ENCODE measurements at regions not wholly inside any gene's neighbourhood (a gene's known extent, or its start where the extent isn't known, plus 50 kb on each side); places are given as distances from the start of the nearest gene placed in this dataset.
"Not testable (repeated sequence)": the region's sequence is repeated elsewhere in the genome, so short reads cannot be mapped to it uniquely, and the experiment has no call there.

DNA sequence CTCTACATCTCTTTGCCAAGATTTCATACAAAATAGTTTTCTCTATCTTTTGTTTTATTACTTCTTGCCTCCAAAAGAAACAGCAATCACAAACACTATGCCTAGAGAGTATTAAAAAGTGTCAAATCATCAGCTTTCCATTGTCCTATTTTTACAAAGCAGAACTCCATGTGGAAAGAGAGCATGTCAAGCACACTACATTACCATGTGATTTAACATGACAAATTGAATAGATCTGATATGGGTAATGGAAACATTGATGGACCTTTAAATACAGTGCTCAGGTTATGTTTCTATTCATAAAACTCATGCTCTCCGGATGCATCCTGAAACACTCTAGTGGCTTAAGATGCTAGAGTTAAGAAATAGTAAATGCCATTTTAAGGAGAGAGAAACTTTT, 791.4 kb upstream of the CTNND2 start:
- H3K27ac Mint-ChIP-seq = no peak overlapping the region
- no peaks in the 10 kb centered on the region for H3K4me1 Mint-ChIP-seq
- H3K9me3 Mint-ChIP-seq = no peaks in the 10 kb centered on the region

DNA sequence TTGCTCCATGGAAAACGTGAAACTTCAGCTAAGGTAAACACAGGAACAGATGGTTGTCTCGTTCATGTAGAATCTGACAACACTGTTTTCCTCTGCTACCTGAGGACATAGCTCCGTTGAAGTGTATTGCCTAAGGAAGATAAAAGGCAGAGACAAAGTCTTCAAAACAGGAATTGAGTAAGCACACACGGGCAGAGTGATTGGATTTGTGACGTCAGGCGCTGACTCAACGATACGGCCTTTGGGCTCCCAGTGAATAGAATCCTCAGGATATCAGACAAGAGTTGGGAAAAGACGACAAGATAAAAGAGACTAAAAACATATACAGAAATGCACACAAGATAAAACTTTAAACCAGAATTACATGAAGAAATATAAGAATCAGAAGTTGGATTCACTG, 787.1 kb upstream of the CTNND2 start:
- peaks cover 1 to 5% (median 2%) of the 10 kb centered on the region in 3 donors for H3K27me3 Mint-ChIP-seq (ENCODE audit: low read depth in 3 of 3)

More for the DNA sequence above, 791.4 kb upstream of the CTNND2 start:
- peaks cover 0 to 5% (median 3%) of the 10 kb centered on the region in 3 donors for H3K27me3 Mint-ChIP-seq (ENCODE audit: low read depth in 3 of 3)
- H3K4me3 Mint-ChIP-seq = no peak overlapping the region
- no peaks in the 10 kb centered on the region for H3K36me3 Mint-ChIP-seq
- no peak for DNase-seq

DNA sequence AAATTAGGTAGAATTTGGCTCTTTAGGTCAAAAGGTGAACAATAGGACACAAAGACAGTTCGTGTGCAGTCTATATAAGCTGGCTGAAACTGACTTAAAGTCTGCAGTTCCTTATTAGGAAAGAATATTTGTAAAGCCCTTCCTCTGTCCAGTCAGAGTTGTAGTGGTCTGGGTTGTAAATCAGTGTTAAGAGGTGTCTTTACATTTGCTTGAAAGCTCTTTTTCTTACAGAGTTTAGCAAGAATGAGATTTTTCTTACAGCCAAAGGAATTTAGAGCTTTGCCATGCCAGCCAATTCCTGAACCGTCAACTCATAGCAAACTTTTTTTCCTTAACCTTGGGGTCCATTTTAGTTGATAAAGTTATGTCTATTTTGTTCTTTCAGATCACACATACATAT, 786.1 kb upstream of the CTNND2 start:
- DNase-seq = no peak
- H3K4me3 Mint-ChIP-seq = no peak overlapping the region
- H3K36me3 Mint-ChIP-seq = no peaks in the 10 kb centered on the region
- H3K4me1 Mint-ChIP-seq = no peaks in the 10 kb centered on the region
- peaks cover 1 to 5% (median 2%) of the 10 kb centered on the region in 3 donors for H3K27me3 Mint-ChIP-seq (ENCODE audit: low read depth in 3 of 3)
- H3K27ac Mint-ChIP-seq = no peak overlapping the region
- no peaks in the 10 kb centered on the region for H3K9me3 Mint-ChIP-seq

More for the DNA sequence above, 787.1 kb upstream of the CTNND2 start:
- H3K4me3 Mint-ChIP-seq = no peak overlapping the region
- no peaks in the 10 kb centered on the region for H3K36me3 Mint-ChIP-seq
- H3K9me3 Mint-ChIP-seq = no peaks in the 10 kb centered on the region
- no peaks in the 10 kb centered on the region for H3K4me1 Mint-ChIP-seq
- H3K27ac Mint-ChIP-seq = no peak overlapping the region
- DNase-seq = no peak

DNA sequence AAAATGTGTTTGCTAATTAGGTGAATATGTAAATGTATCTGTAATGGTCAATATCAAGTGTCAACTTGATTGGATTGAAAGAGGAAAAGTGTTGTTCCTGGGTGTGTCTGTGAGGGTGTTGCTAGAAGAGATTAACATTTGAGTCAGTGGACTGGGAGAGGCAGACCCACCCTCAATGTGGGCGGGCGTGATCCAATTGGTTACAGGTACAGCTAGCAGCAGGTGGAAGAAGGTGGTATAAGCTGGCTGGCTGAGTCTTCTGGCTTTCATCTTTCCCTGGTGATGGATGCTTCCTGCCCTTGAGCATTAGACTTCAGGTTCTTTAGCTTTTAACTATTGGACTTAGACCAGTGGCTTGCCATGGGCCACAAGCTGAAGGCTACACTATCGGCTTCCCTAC, 779.0 kb upstream of the CTNND2 start:
- no peak overlapping the region for H3K4me3 Mint-ChIP-seq
- peaks cover 0 to 2% of the 10 kb centered on the region in 2 donors for H3K4me1 Mint-ChIP-seq
- peaks cover 0 to 5% (median 0%) of the 10 kb centered on the region in 3 donors for H3K27me3 Mint-ChIP-seq (ENCODE audit: low read depth in 3 of 3)
- no peaks in the 10 kb centered on the region for H3K36me3 Mint-ChIP-seq
- no peaks in the 10 kb centered on the region for H3K9me3 Mint-ChIP-seq
- no peak overlapping the region for H3K27ac Mint-ChIP-seq
- no peak for DNase-seq

DNA sequence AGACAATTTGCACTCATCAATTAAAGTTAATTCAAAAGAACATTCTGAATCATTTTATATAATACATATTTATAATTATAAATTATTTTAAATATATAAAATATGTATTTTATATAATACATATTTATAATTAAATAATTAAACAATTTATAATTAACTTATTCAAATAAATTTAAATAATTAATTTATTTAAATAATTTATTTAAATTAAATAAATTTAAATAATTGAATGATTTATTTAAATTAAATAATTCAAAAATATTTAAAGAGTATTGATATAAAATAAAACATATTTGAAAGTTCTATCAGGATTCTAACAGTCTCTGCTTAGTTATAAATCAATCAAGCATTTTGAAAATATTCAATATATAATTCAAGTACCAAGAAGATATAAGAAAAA, 775.5 kb upstream of the CTNND2 start:
- Mint-ChIP-seq H3K36me3 (no peaks in the 10 kb centered on the region), H3K9me3 (peaks cover 0 to 8% (median 0%) of the 10 kb centered on the region in 6 donors), H3K4me3 (no peak overlapping the region), H3K4me1 (peaks cover 0 to 2% of the 10 kb centered on the region in 2 donors), H3K27me3 (ENCODE audit: low read depth in 3 of 3) (peaks cover 1 to 4% (median 4%) of the 10 kb centered on the region in 3 donors), H3K27ac (no peak overlapping the region)
- DNase-seq = no peak

DNA sequence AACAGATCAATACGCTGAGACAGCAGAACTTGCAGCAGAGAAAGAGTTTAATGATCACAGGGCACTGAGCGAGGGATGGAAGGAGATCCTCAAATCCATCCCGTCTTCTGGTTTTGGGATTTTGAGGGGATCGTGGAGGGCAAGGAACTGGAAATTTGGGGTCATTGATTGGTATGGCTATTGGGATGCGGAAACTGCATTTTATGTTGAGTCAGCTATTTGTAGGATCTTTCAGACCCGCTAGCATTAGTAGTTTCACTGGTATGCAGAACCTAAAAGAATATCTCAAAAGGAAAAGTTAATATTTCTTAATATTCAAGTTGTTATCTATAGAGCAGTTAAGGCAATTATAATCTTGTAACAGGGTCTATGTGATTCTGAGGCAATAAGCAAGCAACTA, 771.7 kb upstream of the CTNND2 start:
- Mint-ChIP-seq H3K36me3 (no peaks in the 10 kb centered on the region), H3K27ac (no peak overlapping the region), H3K4me3 (no peak overlapping the region), H3K27me3 (ENCODE audit: low read depth in 3 of 3) (peaks cover 1 to 4% (median 4%) of the 10 kb centered on the region in 3 donors), H3K9me3 (peaks cover 0 to 8% (median 0%) of the 10 kb centered on the region in 6 donors), H3K4me1 (no peaks in the 10 kb centered on the region)
- no peak for DNase-seq

DNA sequence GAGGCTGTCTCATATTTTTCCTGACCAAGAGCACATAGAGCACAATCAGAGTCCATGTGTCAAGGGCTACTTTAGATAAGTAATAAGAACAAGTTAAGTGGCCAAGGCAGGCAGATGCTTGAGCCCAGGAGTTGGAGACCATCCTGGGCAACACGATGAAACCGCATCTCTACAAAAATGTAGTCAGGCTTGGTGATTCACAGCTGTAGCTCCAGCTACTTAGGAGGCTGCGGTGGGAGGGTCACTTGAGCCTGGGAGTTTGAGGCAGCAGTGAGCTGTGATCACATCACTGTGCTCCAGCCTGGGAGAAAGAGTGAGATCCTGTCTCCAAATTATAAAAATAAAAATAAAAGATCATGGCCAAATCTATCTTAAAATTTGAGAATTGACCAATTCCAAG, 767.9 kb upstream of the CTNND2 start:
- DNase-seq = no peak
- Mint-ChIP-seq H3K36me3 (no peaks in the 10 kb centered on the region), H3K27me3 (ENCODE audit: low read depth in 3 of 3) (peaks cover 0 to 4% (median 2%) of the 10 kb centered on the region in 3 donors), H3K4me3 (no peak overlapping the region), H3K9me3 (peaks cover 0 to 17% (median under 1%) of the 10 kb centered on the region in 6 donors), H3K4me1 (no peaks in the 10 kb centered on the region), H3K27ac (no peak overlapping the region)

DNA sequence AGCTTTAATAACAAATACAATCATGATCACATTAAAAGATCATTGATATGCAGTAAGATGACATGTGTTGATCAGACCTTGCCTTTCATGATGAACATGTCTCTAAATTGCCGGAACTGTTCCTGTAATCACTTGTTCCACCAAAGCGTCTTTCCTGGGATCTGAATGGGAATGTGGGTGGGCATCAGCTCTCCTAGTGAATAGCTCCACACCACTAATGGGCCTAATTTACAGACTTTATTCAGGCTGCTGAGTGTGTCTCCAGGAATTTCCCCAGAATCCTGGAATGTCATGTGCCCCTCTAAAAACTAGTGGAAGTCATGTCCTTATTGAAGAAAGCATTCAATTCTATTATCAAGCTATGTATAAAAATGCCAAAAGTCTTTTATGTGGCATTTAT, 765.1 kb upstream of the CTNND2 start:
- H3K27me3 Mint-ChIP-seq (ENCODE audit: low read depth in 3 of 3) = peaks cover 2 to 3% (median 2%) of the 10 kb centered on the region in 3 donors
- no peak overlapping the region for H3K27ac Mint-ChIP-seq
- no peak overlapping the region for H3K4me3 Mint-ChIP-seq

DNA sequence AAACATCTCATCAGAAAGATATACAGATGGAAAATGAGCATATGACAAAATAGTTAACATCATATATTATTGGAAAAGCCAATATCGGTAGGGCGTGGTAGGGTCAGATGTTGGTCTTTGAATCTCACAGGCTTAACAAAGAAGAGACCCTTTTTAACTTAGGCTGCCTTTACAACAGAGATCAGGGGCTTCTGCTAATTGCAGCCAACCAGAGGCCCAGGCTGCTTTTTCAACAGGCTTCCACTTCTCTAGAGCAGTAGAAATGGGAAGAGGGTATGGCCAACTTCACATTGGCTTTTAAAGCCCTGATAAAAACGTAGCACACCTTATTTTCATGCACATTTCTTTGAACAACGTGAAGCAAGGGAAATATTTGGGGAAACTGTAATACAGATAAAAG, 764.3 kb upstream of the CTNND2 start:
- Mint-ChIP-seq H3K9me3 (peaks cover 0 to 21% (median 7%) of the 10 kb centered on the region in 6 donors), H3K27ac (no peak overlapping the region), H3K4me1 (no peaks in the 10 kb centered on the region), H3K27me3 (ENCODE audit: low read depth in 3 of 3) (peaks cover 2 to 3% (median 3%) of the 10 kb centered on the region in 3 donors), H3K4me3 (no peak overlapping the region), H3K36me3 (no peaks in the 10 kb centered on the region)
- no peak for DNase-seq

More for the DNA sequence above, 765.1 kb upstream of the CTNND2 start:
- Mint-ChIP-seq H3K4me1 (no peaks in the 10 kb centered on the region), H3K36me3 (no peaks in the 10 kb centered on the region), H3K9me3 (peaks cover 0 to 16% (median 6%) of the 10 kb centered on the region in 6 donors)
- DNase-seq = no peak

DNA sequence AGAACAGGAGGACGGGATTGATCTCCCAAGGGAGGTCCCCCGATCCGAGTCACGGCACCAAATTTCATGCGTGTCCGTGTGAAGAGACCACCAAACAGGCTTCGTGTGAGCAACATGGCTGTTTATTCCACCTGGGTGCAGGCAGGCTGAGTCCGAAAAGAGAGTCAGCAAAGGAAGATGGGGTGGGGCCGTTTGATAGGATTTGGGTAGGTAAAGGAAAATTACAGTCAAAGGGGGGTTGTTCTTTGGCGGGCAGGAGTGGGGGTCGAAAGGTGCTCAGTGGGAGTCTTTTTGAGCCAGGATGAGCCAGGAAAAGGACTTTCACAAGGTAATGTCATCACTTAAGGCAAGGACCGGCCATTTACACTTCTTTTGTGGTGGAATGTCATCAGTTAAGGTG, 763.6 kb upstream of the CTNND2 start:
- H3K27me3 Mint-ChIP-seq (ENCODE audit: low read depth in 3 of 3); H3K27ac Mint-ChIP-seq; DNase-seq; H3K36me3 Mint-ChIP-seq; H3K4me1 Mint-ChIP-seq; H3K4me3 Mint-ChIP-seq: not testable (repeated sequence)
- peaks cover 0 to 21% (median 7%) of the 10 kb centered on the region in 6 donors for H3K9me3 Mint-ChIP-seq

DNA sequence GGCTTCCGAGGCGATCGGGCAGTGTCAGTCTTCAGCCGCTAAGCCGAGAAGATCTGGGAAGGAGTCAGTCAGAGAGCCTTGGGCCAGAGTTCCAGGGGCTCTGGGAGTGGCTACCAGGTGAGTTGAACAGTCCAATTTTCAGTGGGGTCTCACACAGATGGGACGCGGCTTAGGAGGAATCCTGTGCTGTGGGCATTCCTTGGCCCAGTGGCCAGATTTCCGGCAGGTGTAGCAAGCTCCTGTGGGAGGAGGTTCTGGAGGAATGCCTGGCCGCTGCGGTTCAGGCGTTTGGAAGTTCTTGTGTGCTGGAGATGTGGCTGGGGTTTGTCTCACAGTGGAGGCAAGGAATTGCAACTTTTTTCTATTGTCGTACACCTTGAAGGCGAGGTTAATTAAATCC, 761.5 kb upstream of the CTNND2 start:
- H3K27me3 Mint-ChIP-seq (ENCODE audit: low read depth in 3 of 3); H3K4me3 Mint-ChIP-seq; DNase-seq; H3K4me1 Mint-ChIP-seq; H3K27ac Mint-ChIP-seq; H3K36me3 Mint-ChIP-seq: not testable (repeated sequence)
- H3K9me3 Mint-ChIP-seq = peaks cover 0 to 26% (median 6%) of the 10 kb centered on the region in 6 donors

DNA sequence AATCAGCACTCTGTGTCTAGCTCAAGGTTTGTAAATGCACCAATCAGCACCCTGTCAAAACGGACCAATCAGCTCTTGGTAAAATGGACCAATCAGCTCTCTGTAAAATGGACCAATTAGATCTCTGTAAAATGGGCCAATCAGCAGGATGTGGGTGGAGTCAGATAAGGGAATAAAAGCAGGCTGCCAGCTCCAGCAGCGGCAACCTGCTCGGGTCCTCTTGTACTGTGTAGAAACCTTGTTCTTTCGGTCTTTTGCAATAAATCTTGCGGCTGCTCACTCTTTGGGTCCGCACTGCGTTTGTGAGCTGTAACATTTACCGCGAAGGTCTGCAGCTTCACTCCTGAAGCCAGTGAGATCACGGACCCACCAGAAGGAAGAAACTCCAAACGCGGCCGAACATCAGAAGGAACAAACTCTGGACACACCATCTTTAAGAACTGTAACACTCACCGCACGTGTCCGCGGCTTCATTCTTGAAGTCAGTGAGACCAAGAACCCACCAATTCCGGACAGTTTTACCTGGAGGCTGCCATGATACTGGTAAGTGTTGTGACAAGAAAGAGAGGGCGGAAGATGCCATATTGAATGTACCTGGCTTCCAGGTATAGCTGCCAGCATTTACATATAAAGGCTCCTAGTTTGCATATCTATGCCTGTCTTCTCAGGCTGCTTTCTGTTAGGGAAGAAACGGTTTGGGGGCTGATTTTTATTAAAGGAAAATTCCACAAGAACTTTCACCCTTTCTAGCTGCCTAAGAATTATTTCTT, 758.5 kb upstream of the CTNND2 start:
- H3K36me3 Mint-ChIP-seq = no peaks in the 10 kb centered on the region
- DNase-seq = no peak
- no peak overlapping the region for H3K27ac Mint-ChIP-seq
- H3K9me3 Mint-ChIP-seq = peaks cover 0 to 17% (median 9%) of the 10 kb centered on the region in 6 donors
- no peaks in the 10 kb centered on the region for H3K4me1 Mint-ChIP-seq
- no peak overlapping the region for H3K4me3 Mint-ChIP-seq
- peaks cover 2 to 5% (median 2%) of the 10 kb centered on the region in 3 donors for H3K27me3 Mint-ChIP-seq (ENCODE audit: low read depth in 3 of 3)

DNA sequence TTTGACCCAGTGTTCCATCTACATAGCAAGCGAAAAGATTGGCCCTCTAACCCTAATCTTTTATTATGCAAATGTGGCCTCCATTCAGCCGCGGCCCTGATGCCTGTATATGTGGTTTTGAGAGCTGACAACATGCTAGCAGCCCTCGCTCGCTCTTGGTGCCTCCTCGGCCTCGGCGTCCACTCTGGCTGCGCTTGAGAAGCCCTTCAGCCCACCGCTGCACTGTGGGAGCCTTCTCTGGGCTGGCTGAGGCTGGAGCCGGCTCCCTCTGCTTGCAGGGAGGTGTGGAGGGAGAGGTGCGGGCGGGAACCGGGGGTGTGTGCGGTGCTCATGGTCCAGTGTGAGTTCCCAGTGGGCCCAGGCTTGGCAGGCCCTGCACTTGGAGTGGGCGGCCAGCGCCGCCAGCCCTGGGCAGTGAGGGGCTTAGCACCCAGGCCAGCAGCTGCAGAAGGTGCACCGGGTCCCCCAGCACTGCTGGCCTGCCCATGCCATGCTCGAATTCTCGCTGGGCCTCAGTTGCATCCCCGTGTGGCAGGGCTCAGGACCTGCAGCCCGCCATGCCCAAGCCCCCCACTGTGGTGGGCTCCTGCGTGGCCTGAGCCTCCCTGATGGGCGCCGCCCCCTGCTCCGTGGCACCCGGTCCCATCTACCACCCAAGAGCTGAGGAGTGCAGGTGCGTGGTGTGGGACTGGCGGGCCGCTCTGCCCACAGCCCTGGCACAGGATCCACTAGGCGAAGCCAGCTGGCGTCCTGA, 757.5 kb upstream of the CTNND2 start:
- no peak overlapping the region for H3K27ac Mint-ChIP-seq
- DNase-seq = no peak
- peaks cover 2 to 5% (median 2%) of the 10 kb centered on the region in 3 donors for H3K27me3 Mint-ChIP-seq (ENCODE audit: low read depth in 3 of 3)
- no peak overlapping the region for H3K4me3 Mint-ChIP-seq
- no peaks in the 10 kb centered on the region for H3K36me3 Mint-ChIP-seq
- H3K9me3 Mint-ChIP-seq = peaks cover 0 to 17% (median 8%) of the 10 kb centered on the region in 6 donors
- no peaks in the 10 kb centered on the region for H3K4me1 Mint-ChIP-seq
